Tibial artery (tissue), 4 donors: ENCODE measurements at regions not wholly inside any gene's neighbourhood (a gene's known extent, or its start where the extent isn't known, plus 50 kb on each side); places are given as distances from the start of the nearest gene placed in this dataset.

Source experiments
- DNase-seq, 2 donors: peaks; one replicate each; pipeline ENCODE4 v3.0.0-alpha.2; 2019
- H3K27ac ChIP-seq, 2 donors: fragments of 200-600 bp; sonication (generic) in 1 of 2; 1 replicate in 1 of 2; 2 replicates in 1 of 2; pipeline ENCODE4 v1.5.1; 2018 to 2019; ENCODE audit warnings: mild to moderate bottlenecking in 1 of 2
- H3K27me3 ChIP-seq, 2 donors: fragments of 200-600 bp; sonication (generic) in 1 of 2; one replicate each; pipeline versions ENCODE4 v1.5.1 to v1.6.0; 2016 to 2019
- H3K36me3 ChIP-seq, 3 donors: fragments of 200-600 bp; sonication (generic) in 2 of 3; one replicate each; pipeline ENCODE4 v1.5.1; 2016 to 2019; ENCODE audit warnings: mild to moderate bottlenecking in 2 of 3
- H3K4me1 ChIP-seq, 4 donors: fragments of 200-600 bp; sonication (generic) in 2 of 4; 1 replicate in 3 of 4; 2 replicates in 1 of 4; pipeline ENCODE4 v1.5.1; 2016 to 2019
- H3K4me3 ChIP-seq, 2 donors: fragments of 200-600 bp; sonication (generic) in 1 of 2; 1 replicate in 1 of 2; 2 replicates in 1 of 2; pipeline ENCODE4 v1.5.1; 2018 to 2019; ENCODE audit warnings: mild to moderate bottlenecking in 2 of 2
- H3K9me3 ChIP-seq, 3 donors: fragments of 200-600 bp; sonication (generic) in 1 of 3; one replicate each; pipeline ENCODE4 v1.5.1; 2016 to 2019
- intact Hi-C: fragments of 100-400 bp; cut with DNase I; formaldehyde crosslinking; loops from one replicate; pipeline ENCODE4 v1.15.0; 2023; ENCODE audit warnings: low total_unique reads
- TF ChIP-seq, protein P1 (sequence below), 2 experiments: fragments of 200-600 bp in 1 of 2; fragments of 450-650 bp in 1 of 2; IDR thresholded peaks; one replicate each; pipeline ENCODE4 v1.5.1; 2017 to 2019; ENCODE audit warnings: antibody characterized with exemption in 2 of 2, mild to moderate bottlenecking in 1 of 2, moderate library complexity in 1 of 2

DNA sequence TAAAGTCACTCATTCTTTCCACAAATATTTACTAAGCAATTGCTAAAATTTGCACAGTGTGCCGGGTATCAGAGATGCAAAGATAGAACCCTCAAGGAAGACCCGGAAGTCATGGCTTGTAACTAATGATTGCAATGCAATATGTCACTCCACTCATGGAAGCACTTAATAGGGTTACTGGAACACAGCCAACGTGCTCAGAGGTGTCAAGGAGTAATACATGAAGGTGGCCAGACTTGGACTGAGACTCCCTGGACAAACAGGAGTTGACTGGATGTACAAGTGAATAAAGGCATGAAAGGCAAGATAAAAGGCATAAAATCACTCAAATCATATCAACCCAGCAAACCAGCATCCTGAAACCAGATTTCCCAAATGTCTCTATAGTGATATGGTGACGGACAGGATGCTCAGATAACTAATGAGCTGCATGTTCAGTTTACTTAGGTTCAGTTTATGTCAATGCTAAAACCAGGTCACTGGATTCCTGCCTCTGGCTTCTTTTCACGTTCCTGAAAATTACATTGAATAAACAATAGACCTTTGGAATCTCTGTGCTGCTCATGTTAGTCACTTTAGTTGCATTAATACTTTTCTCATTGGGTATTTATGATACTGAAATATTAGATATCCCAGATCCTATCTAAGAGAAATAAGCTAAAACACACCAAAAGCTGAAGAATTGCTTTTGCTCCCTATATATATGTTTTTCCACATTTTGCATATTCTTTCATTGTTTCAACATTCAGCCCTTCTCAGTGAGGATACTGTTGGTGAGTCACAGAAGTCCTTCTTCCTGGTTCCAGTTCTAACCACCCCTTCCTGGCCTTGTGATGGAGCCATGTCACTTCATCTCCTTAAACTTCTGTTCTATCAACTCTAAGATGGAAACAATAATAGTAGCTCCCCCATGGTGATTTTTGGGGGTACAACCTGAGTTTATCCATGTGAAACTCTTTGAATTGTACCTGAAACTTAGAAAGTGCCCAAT is 688.9 kb upstream of the ID2 start:
- Histone ChIP-seq H3K4me3 (no peak overlapping the region), H3K4me1 (no peaks in the 10 kb centered on the region), H3K27me3 (no peaks in the 10 kb centered on the region), H3K9me3 (no peaks in the 10 kb centered on the region), H3K27ac (no peak overlapping the region), H3K36me3 (no peaks in the 10 kb centered on the region)
- intact Hi-C loops, result no loop called here
- DNase-seq, result no peak
- TF ChIP-seq, protein P1, sequence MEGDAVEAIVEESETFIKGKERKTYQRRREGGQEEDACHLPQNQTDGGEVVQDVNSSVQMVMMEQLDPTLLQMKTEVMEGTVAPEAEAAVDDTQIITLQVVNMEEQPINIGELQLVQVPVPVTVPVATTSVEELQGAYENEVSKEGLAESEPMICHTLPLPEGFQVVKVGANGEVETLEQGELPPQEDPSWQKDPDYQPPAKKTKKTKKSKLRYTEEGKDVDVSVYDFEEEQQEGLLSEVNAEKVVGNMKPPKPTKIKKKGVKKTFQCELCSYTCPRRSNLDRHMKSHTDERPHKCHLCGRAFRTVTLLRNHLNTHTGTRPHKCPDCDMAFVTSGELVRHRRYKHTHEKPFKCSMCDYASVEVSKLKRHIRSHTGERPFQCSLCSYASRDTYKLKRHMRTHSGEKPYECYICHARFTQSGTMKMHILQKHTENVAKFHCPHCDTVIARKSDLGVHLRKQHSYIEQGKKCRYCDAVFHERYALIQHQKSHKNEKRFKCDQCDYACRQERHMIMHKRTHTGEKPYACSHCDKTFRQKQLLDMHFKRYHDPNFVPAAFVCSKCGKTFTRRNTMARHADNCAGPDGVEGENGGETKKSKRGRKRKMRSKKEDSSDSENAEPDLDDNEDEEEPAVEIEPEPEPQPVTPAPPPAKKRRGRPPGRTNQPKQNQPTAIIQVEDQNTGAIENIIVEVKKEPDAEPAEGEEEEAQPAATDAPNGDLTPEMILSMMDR (IDR thresholded peaks at IDR 0.05), result no peak

DNA sequence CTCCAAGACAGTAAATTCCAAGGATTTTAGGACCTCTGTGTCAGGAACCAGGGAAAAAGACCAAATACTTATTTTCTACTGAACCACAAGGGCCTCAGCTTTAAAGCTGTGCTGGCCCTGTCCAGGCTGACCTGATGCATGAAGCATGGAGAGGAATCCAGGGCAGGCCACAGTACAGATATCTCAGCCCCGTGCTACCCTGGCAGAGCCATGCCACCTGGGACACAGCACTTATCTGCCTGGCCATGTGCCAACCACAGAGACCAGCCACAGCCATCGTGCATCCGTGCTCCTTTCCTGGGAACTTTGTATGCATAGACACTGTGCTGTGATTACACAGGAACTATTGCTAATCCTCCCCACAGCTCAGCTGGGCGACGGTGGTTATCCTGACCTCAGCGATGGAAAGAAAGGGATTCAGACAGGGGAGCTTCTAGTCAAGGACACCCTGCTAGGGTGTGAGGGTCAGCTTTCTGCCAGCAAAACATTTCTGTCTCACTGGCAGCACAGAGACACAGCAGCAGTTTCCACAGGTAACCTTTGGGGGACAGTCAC is 687.4 kb upstream of the ID2 start:
- H3K27me3 ChIP-seq, result no peaks in the 10 kb centered on the region
- no peaks in the 10 kb centered on the region for H3K9me3 ChIP-seq
- intact Hi-C loops, result no loop called here
- no peak overlapping the region for H3K4me3 ChIP-seq
- TF ChIP-seq, protein P1 (IDR thresholded peaks at IDR 0.05), result no peak
- H3K4me1 ChIP-seq, result no peaks in the 10 kb centered on the region
- H3K36me3 ChIP-seq, result no peaks in the 10 kb centered on the region
- DNase-seq, result no peak
- H3K27ac ChIP-seq, result no peak overlapping the region

DNA sequence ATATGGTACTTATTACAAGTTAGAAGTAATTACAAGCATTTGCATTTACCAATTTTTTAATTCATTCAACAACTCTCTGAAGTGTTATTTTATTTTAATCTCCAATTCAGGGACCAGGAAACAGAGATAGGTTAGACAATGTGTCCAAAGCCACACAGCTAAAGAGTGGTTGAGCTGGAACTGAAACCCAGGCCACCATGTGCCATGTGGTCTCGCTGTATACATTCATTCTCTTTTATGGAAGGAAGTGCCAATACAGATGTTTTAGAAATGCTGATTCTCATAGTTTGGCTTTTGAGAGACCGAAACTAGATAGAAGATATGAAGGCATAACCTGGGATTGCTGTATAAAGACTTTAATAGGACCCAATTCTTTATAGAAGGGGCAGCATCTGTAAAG is 684.6 kb upstream of the ID2 start:
- TF ChIP-seq, protein P1 (IDR thresholded peaks at IDR 0.05), result no peak
- intact Hi-C loops, result no loop called here
- no peaks in the 10 kb centered on the region for H3K9me3 ChIP-seq
- no peak overlapping the region for H3K27ac ChIP-seq
- no peaks in the 10 kb centered on the region for H3K36me3 ChIP-seq
- no peaks in the 10 kb centered on the region for H3K27me3 ChIP-seq
- H3K4me3 ChIP-seq, result no peak overlapping the region
- no peak for DNase-seq
- no peaks in the 10 kb centered on the region for H3K4me1 ChIP-seq

DNA sequence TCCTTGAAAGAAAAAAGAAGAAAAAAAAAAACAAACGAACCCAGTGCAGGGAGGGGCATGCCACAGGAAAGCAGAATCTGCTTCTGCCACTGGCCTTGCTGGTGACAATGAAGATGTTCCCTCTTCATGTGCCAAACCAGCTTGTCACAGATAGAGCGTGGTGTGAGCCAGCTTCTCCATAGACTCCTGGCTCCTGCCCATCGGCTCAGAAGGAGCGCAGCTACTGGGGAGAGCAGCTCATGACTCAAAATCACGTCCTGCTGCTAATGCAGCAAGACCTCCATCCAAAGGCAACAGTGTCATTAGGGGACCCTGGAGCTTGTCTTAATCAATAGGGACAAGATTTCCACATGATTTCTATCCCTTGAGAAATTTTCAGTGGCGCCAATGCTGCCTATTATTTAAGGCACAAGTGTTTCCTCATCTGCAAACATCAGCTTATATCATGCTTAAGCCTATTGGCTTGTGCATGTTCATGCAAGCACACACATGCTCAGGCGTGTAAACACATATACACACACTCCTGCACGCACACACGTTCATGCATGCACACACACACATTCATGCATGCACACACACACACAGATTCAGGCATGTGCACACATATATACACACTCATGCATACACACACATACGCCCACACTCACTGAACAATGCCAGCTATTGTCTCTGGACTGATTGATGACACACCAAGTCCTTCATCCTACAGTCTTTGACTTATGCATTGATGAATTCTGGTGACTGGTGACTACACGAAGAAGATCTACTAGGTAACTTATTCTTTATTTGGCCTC is 682.0 kb upstream of the ID2 start:
- H3K27me3 ChIP-seq, result no peaks in the 10 kb centered on the region
- no peaks in the 10 kb centered on the region for H3K36me3 ChIP-seq
- no peaks in the 10 kb centered on the region for H3K9me3 ChIP-seq
- intact Hi-C loops, result loop anchor here (5.0 kb wide), 2 partner anchors 48 to 687 kb away; no protein-coding TSS in a partner anchor
- H3K27ac ChIP-seq, result no peak overlapping the region
- H3K4me1 ChIP-seq, result peaks cover 0 to 18% (median 13%) of the 10 kb centered on the region in 4 donors
- no peak overlapping the region for H3K4me3 ChIP-seq
- no peak for DNase-seq
- TF ChIP-seq, protein P1 (IDR thresholded peaks at IDR 0.05), result no peak

DNA sequence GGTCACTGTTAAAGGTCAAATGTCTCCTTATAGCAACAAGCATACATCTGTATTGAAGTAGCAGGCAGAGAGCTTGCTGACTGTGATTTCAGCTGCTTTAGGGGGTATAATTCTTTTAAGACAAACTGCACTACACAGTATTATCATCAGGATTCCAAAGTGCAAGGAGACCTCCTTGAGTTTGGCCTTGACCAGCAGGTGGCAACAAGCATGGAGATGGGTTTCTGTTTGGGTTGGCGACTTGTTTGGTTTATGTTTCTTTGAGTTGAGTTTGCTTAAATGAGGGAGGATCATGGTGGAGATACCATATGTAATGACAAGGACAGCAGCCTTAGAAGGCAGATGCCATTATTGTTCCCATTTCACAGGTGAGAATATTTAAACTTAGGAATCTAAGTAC is 681.0 kb upstream of the ID2 start:
- Histone ChIP-seq H3K4me1 (peaks cover 0 to 19% (median 14%) of the 10 kb centered on the region in 4 donors), H3K27me3 (no peaks in the 10 kb centered on the region), H3K9me3 (no peaks in the 10 kb centered on the region), H3K27ac (no peak overlapping the region), H3K36me3 (no peaks in the 10 kb centered on the region), H3K4me3 (no peak overlapping the region)
- no peak for DNase-seq
- intact Hi-C loops, result loop anchor here (5.0 kb wide), 2 partner anchors 49 to 686 kb away; no protein-coding TSS in a partner anchor
- TF ChIP-seq, protein P1 (IDR thresholded peaks at IDR 0.05), result no peak
